DOHH2 (cell line): ENCODE measurements at regions not wholly inside any gene's neighbourhood (a gene's known extent, or its start where the extent isn't known, plus 50 kb on each side); places are given as distances from the start of the nearest gene placed in this dataset.

ENCODE experiments used
- H3F3A ChIP-seq: fragments of 200-600 bp; sonication (generic), shearing (Covaris generic); 2 replicates; pipeline ENCODE4 v1.6.0; 2016; ENCODE audit warnings: antibody characterized with exemption, mild to moderate bottlenecking; ENCODE audit not compliant: control insufficient read depth, insufficient read depth
- H3K27ac ChIP-seq: fragments of 200-600 bp; sonication (generic); 2 replicates; pipeline ENCODE4 v1.5.1; 2014; ENCODE audit warnings: low read depth, mild to moderate bottlenecking, low read length, moderate library complexity
- H3K27me3 ChIP-seq: fragments of 200-600 bp; sonication (generic); 2 replicates; pipeline ENCODE4 v1.6.1; 2014; ENCODE audit warnings: mild to moderate bottlenecking, low read length, mixed read lengths; ENCODE audit not compliant: control insufficient read depth
- H3K36me3 ChIP-seq: fragments of 200-600 bp; sonication (generic); 2 replicates; pipeline ENCODE4 v1.6.1; 2014; ENCODE audit warnings: mild to moderate bottlenecking, low read length, moderate library complexity, mixed read lengths; ENCODE audit not compliant: control insufficient read depth
- H3K4me1 ChIP-seq: fragments of 200-600 bp; sonication (generic); 2 replicates; pipeline ENCODE4 v1.6.1; 2014; ENCODE audit warnings: mild to moderate bottlenecking, low read length, mixed read lengths; ENCODE audit not compliant: control insufficient read depth
- H3K4me2 ChIP-seq: fragments of 200-600 bp; sonication (generic); 2 replicates; pipeline ENCODE4 v1.6.0; 2014; ENCODE audit warnings: mild to moderate bottlenecking, low read length, moderate library complexity
- H3K4me3 ChIP-seq: fragments of 200-600 bp; sonication (generic); 2 replicates; pipeline ENCODE4 v1.5.1; 2014; ENCODE audit warnings: mild to moderate bottlenecking, low read length, mixed read lengths
- H3K79me2 ChIP-seq: fragments of 200-600 bp; sonication (generic); 2 replicates; pipeline ENCODE4 v1.6.1; 2014; ENCODE audit warnings: mild to moderate bottlenecking, low read length, mixed read lengths; ENCODE audit not compliant: control insufficient read depth
- H3K9me2 ChIP-seq: fragments of 200-600 bp; sonication (generic); replicated peaks from 2 replicates; pipeline ENCODE4 v1.6.1; 2014; ENCODE audit warnings: mild to moderate bottlenecking, low read length, mixed read lengths; ENCODE audit not compliant: control insufficient read depth
- H3K9me3 ChIP-seq: fragments of 200-600 bp; sonication (generic); 2 replicates; pipeline ENCODE4 v1.6.1; 2014; ENCODE audit warnings: antibody characterized with exemption, low read length, mixed read lengths; ENCODE audit not compliant: control insufficient read depth, insufficient read depth
- H4K20me1 ChIP-seq: fragments of 200-600 bp; sonication (generic); 2 replicates; pipeline ENCODE4 v1.6.0; 2014; ENCODE audit warnings: low read depth, mild to moderate bottlenecking, antibody characterized with exemption, low read length, moderate library complexity; ENCODE audit not compliant: control insufficient read depth, insufficient read depth
- CTCF ChIP-seq: fragments of 200-600 bp; sonication (generic); IDR thresholded peaks from one replicate; pipeline ENCODE4 v1.5.1; 2014; ENCODE audit warnings: antibody characterized with exemption, mild to moderate bottlenecking, low read depth, low read length; ENCODE audit not compliant: poor library complexity, severe bottlenecking
- EZH2phosphoT487 ChIP-seq: fragments of 200-600 bp; sonication (generic); IDR thresholded peaks from 2 replicates; pipeline ENCODE4 v1.6.1; 2017; ENCODE audit warnings: borderline replicate concordance, mild to moderate bottlenecking, antibody characterized with exemption, low read length, moderate library complexity, mixed read lengths

GRCh38 chr18:45430041-45430440 is 185.2 kb upstream of the SLC14A2 start:
- Histone ChIP-seq H3K36me3 (no peaks in the 10 kb centered on the region), H3K79me2 (no peaks in the 10 kb centered on the region), H3K4me1 (no peaks in the 10 kb centered on the region), H3K27ac (no peak overlapping the region), H3K9me3 (no peaks in the 10 kb centered on the region), H3F3A (no peaks in the 10 kb centered on the region), H3K27me3 (no peaks in the 10 kb centered on the region), H3K9me2 (no peaks in the 10 kb centered on the region), H3K4me3 (no peak overlapping the region), H3K4me2 (no peak overlapping the region), H4K20me1 (no peaks in the 10 kb centered on the region)
- TF ChIP-seq EZH2phosphoT487 (no peak), CTCF (no peak)

DNA sequence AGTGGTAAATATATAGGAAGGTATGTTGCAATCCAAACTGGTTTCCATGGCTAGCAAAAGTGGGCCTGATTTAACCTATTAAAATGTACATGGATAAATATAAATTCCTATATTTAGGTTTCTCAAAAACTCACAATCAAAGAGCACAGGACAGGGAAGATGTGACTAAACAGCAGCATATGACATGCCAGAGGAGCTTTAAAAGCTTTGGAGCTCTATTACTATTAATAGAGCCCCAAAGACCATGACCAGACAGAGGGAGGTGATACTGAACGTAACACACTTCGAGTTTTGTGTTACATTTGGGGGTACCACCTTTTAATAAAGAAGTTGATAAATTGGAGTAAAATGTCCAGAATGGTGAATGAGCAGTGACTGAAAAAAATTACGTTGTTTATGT is 179.5 kb upstream of the SLC14A2 start:
- Histone ChIP-seq H3K9me2 (no peaks in the 10 kb centered on the region), H3K79me2 (no peaks in the 10 kb centered on the region), H3K27me3 (no peaks in the 10 kb centered on the region), H3K27ac (no peak overlapping the region), H3K4me1 (no peaks in the 10 kb centered on the region), H3K4me2 (no peak overlapping the region), H3K9me3 (no peaks in the 10 kb centered on the region), H3K4me3 (no peak overlapping the region), H3F3A (no peaks in the 10 kb centered on the region), H3K36me3 (no peaks in the 10 kb centered on the region), H4K20me1 (no peaks in the 10 kb centered on the region)
- TF ChIP-seq EZH2phosphoT487 = no peak
- TF ChIP-seq CTCF = no peak

GRCh38 chr18:45437366-45437765 is 177.9 kb upstream of the SLC14A2 start:
- Histone ChIP-seq H3K27ac (no peak overlapping the region), H3K27me3 (no peaks in the 10 kb centered on the region), H3K4me2 (no peak overlapping the region), H3K36me3 (no peaks in the 10 kb centered on the region), H3K9me3 (no peaks in the 10 kb centered on the region), H4K20me1 (no peaks in the 10 kb centered on the region), H3K79me2 (no peaks in the 10 kb centered on the region), H3K4me3 (no peak overlapping the region), H3F3A (no peaks in the 10 kb centered on the region), H3K4me1 (no peaks in the 10 kb centered on the region), H3K9me2 (no peaks in the 10 kb centered on the region)
- TF ChIP-seq CTCF (no peak), EZH2phosphoT487 (no peak)
